Chondrocyte (in vitro differentiated cells): ENCODE measurements at regions not wholly inside any gene's neighbourhood (a gene's known extent, or its start where the extent isn't known, plus 50 kb on each side); places are given as distances from the start of the nearest gene placed in this dataset.
"Not testable (repeated sequence)": the region's sequence is repeated elsewhere in the genome, so short reads cannot be mapped to it uniquely, and the experiment has no call there.

Experiments used
- DNase-seq: peaks from one replicate; pipeline ENCODE4 v3.0.0; 2021; ENCODE audit warnings: mixed read lengths, low spot score
- H3K27ac Mint-ChIP-seq: one replicate; pipeline ENCODE4 v1.8.0; 2021; ENCODE audit warnings: mild to moderate bottlenecking, moderate library complexity, mixed read lengths; ENCODE audit not compliant: unreplicated experiment
- H3K27me3 Mint-ChIP-seq: 2 replicates; pipeline ENCODE4 v1.8.0; 2021; ENCODE audit warnings: low read depth, mixed read lengths
- H3K36me3 Mint-ChIP-seq: 2 replicates; pipeline ENCODE4 v1.8.0; 2021; ENCODE audit warnings: low read depth, mixed read lengths
- H3K4me1 Mint-ChIP-seq: 2 replicates; pipeline ENCODE4 v1.8.0; 2021; ENCODE audit warnings: low read depth, mild to moderate bottlenecking, mixed read lengths
- H3K4me3 Mint-ChIP-seq: one replicate; pipeline ENCODE4 v1.8.0; 2021; ENCODE audit warnings: mild to moderate bottlenecking, moderate library complexity, mixed read lengths; ENCODE audit not compliant: unreplicated experiment
- H3K9me3 Mint-ChIP-seq: 2 replicates; pipeline ENCODE4 v1.8.0; 2021; ENCODE audit warnings: low read depth, mixed read lengths
- TF ChIP-seq, protein P1 (sequence below): fragments of 200-600 bp; sonication (generic); IDR thresholded peaks from 2 replicates; pipeline ENCODE4 v1.5.0; 2021; ENCODE audit warnings: antibody characterized with exemption, mild to moderate bottlenecking, moderate library complexity

- TF ChIP-seq, protein P1, sequence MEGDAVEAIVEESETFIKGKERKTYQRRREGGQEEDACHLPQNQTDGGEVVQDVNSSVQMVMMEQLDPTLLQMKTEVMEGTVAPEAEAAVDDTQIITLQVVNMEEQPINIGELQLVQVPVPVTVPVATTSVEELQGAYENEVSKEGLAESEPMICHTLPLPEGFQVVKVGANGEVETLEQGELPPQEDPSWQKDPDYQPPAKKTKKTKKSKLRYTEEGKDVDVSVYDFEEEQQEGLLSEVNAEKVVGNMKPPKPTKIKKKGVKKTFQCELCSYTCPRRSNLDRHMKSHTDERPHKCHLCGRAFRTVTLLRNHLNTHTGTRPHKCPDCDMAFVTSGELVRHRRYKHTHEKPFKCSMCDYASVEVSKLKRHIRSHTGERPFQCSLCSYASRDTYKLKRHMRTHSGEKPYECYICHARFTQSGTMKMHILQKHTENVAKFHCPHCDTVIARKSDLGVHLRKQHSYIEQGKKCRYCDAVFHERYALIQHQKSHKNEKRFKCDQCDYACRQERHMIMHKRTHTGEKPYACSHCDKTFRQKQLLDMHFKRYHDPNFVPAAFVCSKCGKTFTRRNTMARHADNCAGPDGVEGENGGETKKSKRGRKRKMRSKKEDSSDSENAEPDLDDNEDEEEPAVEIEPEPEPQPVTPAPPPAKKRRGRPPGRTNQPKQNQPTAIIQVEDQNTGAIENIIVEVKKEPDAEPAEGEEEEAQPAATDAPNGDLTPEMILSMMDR: no peak
- Mint-ChIP-seq H3K27ac (no peak overlapping the region), H3K4me1 (no peaks in the 10 kb centered on the region), H3K36me3 (no peaks in the 10 kb centered on the region), H3K9me3 (peaks cover 25% of the 10 kb centered on the region), H3K27me3 (no peaks in the 10 kb centered on the region), H3K4me3 (no peak overlapping the region)
- DNase-seq: peak; percentile 88
Observed at GRCh38 chr21:13937236-13937635, 273.5 kb downstream of the LIPI start.

DNA sequence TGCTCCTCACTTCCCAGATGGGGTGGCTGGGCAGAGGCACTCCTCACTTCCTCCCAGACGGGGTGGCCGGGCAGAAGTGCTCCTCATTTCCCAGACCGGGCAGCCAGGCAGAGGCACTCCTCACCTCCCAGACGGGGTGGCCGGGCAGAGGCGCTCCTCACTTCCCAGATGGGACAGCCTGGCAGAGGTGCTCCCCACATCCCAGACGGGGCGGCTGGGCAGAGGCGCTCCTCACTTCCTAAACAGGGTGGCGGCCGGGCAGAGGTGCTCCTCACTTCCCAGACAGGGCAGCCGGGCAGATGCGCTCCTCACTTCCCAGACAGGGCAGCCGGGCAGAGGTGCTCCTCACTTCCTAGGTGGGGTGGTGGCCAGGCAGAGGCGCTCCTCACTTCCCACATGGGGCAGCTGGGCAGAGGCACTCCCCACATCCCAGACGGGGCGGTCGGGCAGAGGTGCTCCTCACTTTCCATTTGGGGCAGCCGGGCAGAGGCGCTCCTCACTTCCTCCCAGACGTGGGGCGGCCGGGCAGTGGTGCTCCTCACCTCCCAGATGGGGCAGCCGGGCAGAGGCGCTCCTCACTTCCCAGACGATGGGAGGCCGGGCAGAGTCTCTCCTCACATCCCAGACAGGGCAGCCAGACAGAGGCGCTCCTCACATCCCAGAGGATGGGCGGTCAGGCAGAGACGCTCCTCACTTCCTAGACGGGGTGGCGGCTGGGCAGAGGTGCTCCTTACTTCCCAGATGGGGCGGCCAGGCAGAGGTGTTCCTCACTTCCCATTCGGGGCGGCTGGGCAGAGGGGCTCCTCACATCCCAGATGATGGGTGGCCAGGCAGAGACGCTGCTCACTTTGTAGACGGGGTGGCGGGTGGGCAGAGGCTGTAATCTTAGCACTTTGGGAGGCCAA, 274.5 kb downstream of the LIPI start:
- not testable (repeated sequence) for H3K27me3 Mint-ChIP-seq, H3K4me1 Mint-ChIP-seq, H3K36me3 Mint-ChIP-seq, H3K27ac Mint-ChIP-seq, H3K4me3 Mint-ChIP-seq
- peaks cover 25% of the 10 kb centered on the region for H3K9me3 Mint-ChIP-seq
- peak; percentile 91 for DNase-seq

- peak; percentile 72 for DNase-seq
- H3K27me3 Mint-ChIP-seq, H3K27ac Mint-ChIP-seq, H3K4me3 Mint-ChIP-seq, H3K36me3 Mint-ChIP-seq, H3K4me1 Mint-ChIP-seq: not testable (repeated sequence)
- H3K9me3 Mint-ChIP-seq: peaks cover 25% of the 10 kb centered on the region
Observed at GRCh38 chr21:13935396-13936032, 275.2 kb downstream of the LIPI start.

DNA sequence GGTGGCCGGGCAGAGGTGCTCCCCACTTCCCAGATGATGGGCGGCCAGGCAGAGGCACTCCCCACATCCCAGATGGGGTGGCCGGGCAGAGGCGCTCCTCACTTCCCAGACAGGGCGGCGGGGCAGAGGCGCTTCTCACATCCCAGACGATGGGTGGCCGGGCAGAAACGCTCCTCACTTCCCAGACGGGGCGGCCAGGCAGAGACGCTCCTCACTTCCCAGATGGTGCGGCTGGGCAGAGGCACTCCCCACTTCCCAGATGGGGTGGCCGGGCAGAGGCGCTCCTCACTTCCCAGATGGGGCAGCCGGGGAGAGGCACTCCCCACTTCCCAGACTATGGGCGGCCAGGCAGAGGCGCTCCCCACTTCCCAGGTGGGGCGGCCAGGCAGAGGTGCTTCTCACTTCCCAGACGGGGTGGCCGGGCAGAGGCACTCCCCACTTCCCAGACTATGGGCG, 275.8 kb downstream of the LIPI start:
- H3K4me1 Mint-ChIP-seq, H3K27me3 Mint-ChIP-seq, H3K36me3 Mint-ChIP-seq, H3K4me3 Mint-ChIP-seq, H3K27ac Mint-ChIP-seq: not testable (repeated sequence)
- peaks cover 25% of the 10 kb centered on the region for H3K9me3 Mint-ChIP-seq
- DNase-seq: peak; percentile 74

GRCh38 chr21:13923175-13923574, 287.6 kb downstream of the LIPI start:
- H3K9me3 Mint-ChIP-seq: peaks cover 14% of the 10 kb centered on the region
- not testable (repeated sequence) for DNase-seq, H3K4me1 Mint-ChIP-seq

GRCh38 chr21:13921455-13921854, 289.3 kb downstream of the LIPI start:
- H3K4me1 Mint-ChIP-seq, DNase-seq, H3K27me3 Mint-ChIP-seq, H3K36me3 Mint-ChIP-seq, H3K27ac Mint-ChIP-seq, H3K4me3 Mint-ChIP-seq: not testable (repeated sequence)
- H3K9me3 Mint-ChIP-seq: peaks cover 17% of the 10 kb centered on the region

More at GRCh38 chr21:13923175-13923574, 287.6 kb downstream of the LIPI start:
- not testable (repeated sequence) for H3K36me3 Mint-ChIP-seq, H3K27ac Mint-ChIP-seq, H3K4me3 Mint-ChIP-seq, H3K27me3 Mint-ChIP-seq

GRCh38 chr21:13907385-13907784, 297.8 kb downstream of the POTED start:
- not testable (repeated sequence) for H3K27ac Mint-ChIP-seq, H3K27me3 Mint-ChIP-seq, DNase-seq, H3K4me1 Mint-ChIP-seq, H3K36me3 Mint-ChIP-seq, H3K4me3 Mint-ChIP-seq
- H3K9me3 Mint-ChIP-seq: peaks cover 27% of the 10 kb centered on the region

GRCh38 chr21:13896596-13897247, 287.1 kb downstream of the POTED start:
- not testable (repeated sequence) for H3K27me3 Mint-ChIP-seq, H3K36me3 Mint-ChIP-seq, DNase-seq, H3K27ac Mint-ChIP-seq, H3K4me3 Mint-ChIP-seq, H3K4me1 Mint-ChIP-seq
- H3K9me3 Mint-ChIP-seq: peaks cover 71% of the 10 kb centered on the region

DNA sequence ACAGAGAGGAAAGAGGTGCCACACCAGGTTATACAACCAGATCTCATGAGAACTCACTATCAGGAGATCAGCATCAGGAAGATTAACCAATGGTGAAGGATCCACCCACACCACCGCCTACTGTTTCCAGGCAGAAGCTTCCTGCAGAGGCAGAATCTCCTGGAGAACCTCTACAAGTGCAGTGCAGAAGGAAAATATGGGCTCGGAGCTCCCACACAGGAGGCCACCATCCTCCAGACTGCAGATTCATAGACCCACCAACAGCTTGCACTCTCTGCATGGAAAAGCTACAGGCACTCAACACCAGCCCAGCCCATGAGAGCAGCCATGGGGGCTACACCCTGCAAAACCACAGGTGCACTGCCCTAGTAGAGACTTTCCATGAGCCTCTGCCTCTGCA, 284.0 kb downstream of the POTED start:
- not testable (repeated sequence) for H3K27ac Mint-ChIP-seq, H3K27me3 Mint-ChIP-seq, H3K4me3 Mint-ChIP-seq, H3K36me3 Mint-ChIP-seq, H3K4me1 Mint-ChIP-seq, DNase-seq
- peaks cover 68% of the 10 kb centered on the region for H3K9me3 Mint-ChIP-seq

- H3K9me3 Mint-ChIP-seq: peaks cover 68% of the 10 kb centered on the region
- not testable (repeated sequence) for H3K36me3 Mint-ChIP-seq, H3K27me3 Mint-ChIP-seq, H3K4me3 Mint-ChIP-seq, DNase-seq, H3K4me1 Mint-ChIP-seq, H3K27ac Mint-ChIP-seq
Observed at GRCh38 chr21:13893025-13893424, 283.4 kb downstream of the POTED start.

GRCh38 chr21:13892146-13892751, 282.7 kb downstream of the POTED start:
- H3K4me3 Mint-ChIP-seq, H3K36me3 Mint-ChIP-seq, H3K27me3 Mint-ChIP-seq, H3K4me1 Mint-ChIP-seq, DNase-seq, H3K27ac Mint-ChIP-seq: not testable (repeated sequence)
- H3K9me3 Mint-ChIP-seq: peaks cover 69% of the 10 kb centered on the region
